GM12891 (cell line): ENCODE measurements at regions not wholly inside any gene's neighbourhood (a gene's known extent, or its start where the extent isn't known, plus 50 kb on each side); places are given as distances from the start of the nearest gene placed in this dataset.

Source experiments
- PAX5 ChIP-seq: IDR thresholded peaks from 2 replicates; pipeline ENCODE4 v1.6.1; 2011; ENCODE audit warnings: low read length, moderate library complexity, mild to moderate bottlenecking; ENCODE audit not compliant: insufficient read depth, severe bottlenecking
- POLR2A ChIP-seq: IDR thresholded peaks from 2 replicates; pipeline ENCODE4 v1.6.1; 2011; ENCODE audit warnings: low read depth, low read length, control low read depth
- POLR2AphosphoS5 ChIP-seq: IDR thresholded peaks from 2 replicates; pipeline ENCODE4 v1.6.1; 2011; ENCODE audit warnings: low read depth, low read length, control low read depth
- TAF1 ChIP-seq: IDR thresholded peaks from 2 replicates; pipeline ENCODE4 v1.6.1; 2011; ENCODE audit warnings: low read depth, low read length, control low read depth

DNA sequence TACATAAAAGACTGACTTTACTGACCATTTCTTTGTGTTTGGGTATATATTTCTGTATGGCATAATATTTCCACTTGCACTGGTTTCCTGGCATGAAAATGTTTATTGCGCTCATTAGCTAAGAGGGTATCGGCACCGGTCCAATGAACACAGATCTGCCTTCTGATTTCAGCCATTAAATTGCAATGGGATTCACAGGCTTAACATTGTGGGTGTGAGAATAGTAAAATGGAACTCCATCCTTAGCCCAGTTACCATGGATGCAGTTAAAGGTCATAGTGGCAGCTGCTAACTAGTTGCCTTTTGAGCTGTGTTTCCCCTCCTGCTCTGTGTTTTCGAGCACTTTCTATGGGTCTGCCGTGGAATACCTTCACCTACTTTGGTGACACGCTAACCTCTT, 352.6 kb upstream of the POU3F3 start:
- TF ChIP-seq POLR2AphosphoS5, result no peak
- no peak for TF ChIP-seq POLR2A
- TF ChIP-seq TAF1, result no peak
- no peak for TF ChIP-seq PAX5
